ENCODE measurements at regions not wholly inside any gene's neighbourhood (a gene's known extent, or its start where the extent isn't known, plus 50 kb on each side); places are given as distances from the start of the nearest gene placed in this dataset.

- TF ChIP-seq CTCF (IDR thresholded peaks at IDR 0.05) (no peak), POLR2A (IDR thresholded peaks at IDR 0.05) (no peak)
These were observed 288.0 kb downstream of the UACA start for GRCh38 chr15:70475407-70475781.
